Sigmoid colon (tissue), 4 donors: ENCODE measurements at regions not wholly inside any gene's neighbourhood (a gene's known extent, or its start where the extent isn't known, plus 50 kb on each side); places are given as distances from the start of the nearest gene placed in this dataset.

Experiments
- CTCF ChIP-seq, 4 experiments: fragments of 450-650 bp in 3 of 4; fragments of 200-600 bp in 1 of 4; IDR thresholded peaks; one replicate each; pipeline ENCODE4 v1.5.1; 2016 to 2019; ENCODE audit warnings: antibody characterized with exemption in 4 of 4, mild to moderate bottlenecking in 3 of 4, moderate library complexity in 2 of 4
- EP300 ChIP-seq, 4 donors: sonication (generic); formaldehyde crosslinking; IDR thresholded peaks; one replicate each; pipeline ENCODE4 v1.6.1; 2017; ENCODE audit warnings: antibody characterized with exemption in 4 of 4
- POLR2A ChIP-seq, 2 donors: fragments of 450-650 bp; IDR thresholded peaks; one replicate each; pipeline ENCODE4 v1.6.1; 2016; ENCODE audit warnings: antibody characterized with exemption in 2 of 2, mild to moderate bottlenecking in 2 of 2, moderate library complexity in 2 of 2

GRCh38 chr1:10898921-10899320 is 102.5 kb upstream of the CASZ1 start:
- TF ChIP-seq CTCF (IDR thresholded peaks at IDR 0.05) (no peak), POLR2A (IDR thresholded peaks at IDR 0.05) (no peak), EP300 (IDR thresholded peaks at IDR 0.05) (no peak)
